PC-3 (cell line): ENCODE measurements at regions not wholly inside any gene's neighbourhood (a gene's known extent, or its start where the extent isn't known, plus 50 kb on each side); places are given as distances from the start of the nearest gene placed in this dataset.

Source experiments
- ATAC-seq: fragments of 200-7000 bp; cut with Tn5 transposase; 2 replicates; pipeline ENCODE4 v1.9.1; 2020; ENCODE audit warnings: mild to moderate bottlenecking, moderate library complexity
- BruUV-seq: library from RNA; stranded (reverse); fragments of 400-500 nt; replicated peaks from 2 replicates; lab custom pipeline; 2021; lab: Mats Ljungman, UMichigan
- CTCF ChIA-PET: fragments of 300-600 bp; sonication (Branson Sonifier 250); formaldehyde crosslinking; loops from one replicate; lab custom pipeline; 2022; ENCODE audit warnings: antibody characterized with exemption; lab: Charles Lee
- POLR2A ChIA-PET: fragments of 300-600 bp; sonication (Branson Sonifier 250); formaldehyde crosslinking; loops from one replicate; lab custom pipeline; 2022; ENCODE audit warnings: antibody characterized with exemption; ENCODE audit not compliant: unreplicated experiment; lab: Charles Lee
- DNase-seq: peaks from one replicate; pipeline ENCODE4 v3.0.0-alpha.2; 2015
- H2AFZ ChIP-seq: fragments of 300-600 bp; sonication (generic); 2 replicates; pipeline ENCODE4 v1.6.0; 2016; ENCODE audit warnings: antibody characterized with exemption, low read length
- H3F3A ChIP-seq: fragments of 300-600 bp; sonication (generic); one replicate; pipeline ENCODE4 v1.6.0; 2017; ENCODE audit warnings: antibody characterized with exemption, low read length, control low read depth, mild to moderate bottlenecking; ENCODE audit not compliant: unreplicated experiment
- H3K27ac ChIP-seq: fragments of 300-600 bp; sonication (generic); 2 replicates; pipeline ENCODE4 v1.5.1; 2016; ENCODE audit warnings: mild to moderate bottlenecking, low read length
- H3K27me3 ChIP-seq: fragments of 300-600 bp; sonication (generic); 2 replicates; pipeline ENCODE4 v1.6.1; 2016; ENCODE audit warnings: low read length, mixed read lengths
- H3K36me3 ChIP-seq: fragments of 300-600 bp; sonication (generic); 2 replicates; pipeline ENCODE4 v1.6.1; 2016; ENCODE audit warnings: low read depth, mixed run types, low read length, mixed read lengths
- H3K4me1 ChIP-seq: fragments of 300-600 bp; sonication (generic); 2 replicates; pipeline ENCODE4 v1.5.1; 2016; ENCODE audit warnings: low read length; ENCODE audit not compliant: insufficient read depth
- H3K4me2 ChIP-seq: fragments of 300-600 bp; sonication (generic); 2 replicates; pipeline ENCODE4 v1.6.0; 2016; ENCODE audit warnings: low read length
- H3K4me3 ChIP-seq: fragments of 300-600 bp; sonication (generic); 2 replicates; pipeline ENCODE4 v1.5.1; 2016; ENCODE audit warnings: mild to moderate bottlenecking, low read length, mixed read lengths
- H3K79me2 ChIP-seq: fragments of 300-600 bp; sonication (generic); 2 replicates; pipeline ENCODE4 v1.6.1; 2017; ENCODE audit warnings: low read length, mixed read lengths
- H3K9ac ChIP-seq: fragments of 300-600 bp; sonication (generic); 2 replicates; pipeline ENCODE4 v1.6.0; 2016; ENCODE audit warnings: mild to moderate bottlenecking, low read length
- H3K9me2 ChIP-seq: fragments of 300-600 bp; sonication (generic); replicated peaks from 2 replicates; pipeline ENCODE4 v1.6.1; 2016; ENCODE audit warnings: mixed run types, low read length, mixed read lengths
- H3K9me3 ChIP-seq: fragments of 300-600 bp; sonication (generic); 2 replicates; pipeline ENCODE4 v1.6.1; 2016; ENCODE audit warnings: low read length, mixed read lengths
- H4K20me1 ChIP-seq: fragments of 300-600 bp; sonication (generic); 2 replicates; pipeline ENCODE4 v1.6.1; 2016; ENCODE audit warnings: low read length, mixed read lengths
- CTCF ChIP-seq: fragments of 300-600 bp; sonication (generic); conservative IDR thresholded peaks from 2 replicates; pipeline ENCODE4 v1.5.1; 2017; ENCODE audit warnings: antibody characterized with exemption, low read depth, mild to moderate bottlenecking, low read length
- EZH2 ChIP-seq: fragments of 300-600 bp; sonication (generic); IDR thresholded peaks from one replicate; pipeline ENCODE4 v1.6.1; 2017; ENCODE audit warnings: antibody characterized with exemption, mild to moderate bottlenecking, low read length; ENCODE audit not compliant: unreplicated experiment
- EZH2phosphoT487 ChIP-seq: fragments of 300-600 bp; sonication (generic); IDR thresholded peaks from 2 replicates; pipeline ENCODE4 v1.6.1; 2018; ENCODE audit warnings: mild to moderate bottlenecking, antibody characterized with exemption, low read length, borderline replicate concordance
- intact Hi-C: fragments of 100-400 bp; cut with micrococcal nuclease; formaldehyde crosslinking; loops from 2 replicates; pipeline ENCODE4 v1.9.0; 2023

- Histone ChIP-seq H3K36me3 (no peaks in the 10 kb centered on the region), H3K9me3 (no peaks in the 10 kb centered on the region), H3K4me2 (no peak overlapping the region), H3F3A (no peaks in the 10 kb centered on the region), H3K4me3 (no peak overlapping the region), H2AFZ (no peak overlapping the region), H3K9ac (no peak overlapping the region), H3K79me2 (no peaks in the 10 kb centered on the region), H3K27me3 (no peaks in the 10 kb centered on the region), H4K20me1 (no peaks in the 10 kb centered on the region), H3K27ac (no peak overlapping the region), H3K4me1 (peaks cover 16% of the 10 kb centered on the region; the same call in 1 of the 2 replicates), H3K9me2 (no peaks in the 10 kb centered on the region)
- BruUV-seq, result no TSS peak
- intact Hi-C loops, result no loop called here
- ChIA-PET POLR2A (no interaction called here), CTCF (no interaction called here)
- ATAC-seq (no peak), DNase-seq (no peak)
- TF ChIP-seq CTCF (no peak), EZH2 (no peak), EZH2phosphoT487 (no peak)
Observed at GRCh38 chr13:34148359-34148758, 330.4 kb downstream of the RFC3 start.

GRCh38 chr13:34151885-34152284, 333.9 kb downstream of the RFC3 start:
- no peaks in the 10 kb centered on the region for H3K9me3 ChIP-seq
- DNase-seq (peak; percentile 69), ATAC-seq (no peak)
- POLR2A ChIA-PET, result no interaction called here
- H3K9me2 ChIP-seq, result no peaks in the 10 kb centered on the region
- H4K20me1 ChIP-seq, result no peaks in the 10 kb centered on the region
- intact Hi-C loops, result no loop called here
- H3K4me3 ChIP-seq, result no peak overlapping the region
- no peak overlapping the region for H2AFZ ChIP-seq
- peaks cover 13% of the 10 kb centered on the region for H3F3A ChIP-seq
- H3K27me3 ChIP-seq, result no peaks in the 10 kb centered on the region
- no peak overlapping the region for H3K4me2 ChIP-seq
- peak overlapping the region; percentile 64 for H3K27ac ChIP-seq
- TF ChIP-seq EZH2phosphoT487 (no peak), CTCF (no peak), EZH2 (no peak)
- no peaks in the 10 kb centered on the region for H3K79me2 ChIP-seq
- H3K4me1 ChIP-seq, result peaks cover 33% of the 10 kb centered on the region
- H3K36me3 ChIP-seq, result no peaks in the 10 kb centered on the region
- no peak overlapping the region for H3K9ac ChIP-seq
- BruUV-seq, result no TSS peak
- CTCF ChIA-PET, result no interaction called here

- H3K27ac ChIP-seq, result peak overlapping the region; percentile 64
- H3K9me2 ChIP-seq, result no peaks in the 10 kb centered on the region
- H3K36me3 ChIP-seq, result no peaks in the 10 kb centered on the region
- H3K4me3 ChIP-seq, result no peak overlapping the region
- BruUV-seq, result no TSS peak
- H3K4me2 ChIP-seq, result no peak overlapping the region
- H3F3A ChIP-seq, result peaks cover 13% of the 10 kb centered on the region
- no peak overlapping the region for H2AFZ ChIP-seq
- no peaks in the 10 kb centered on the region for H3K9me3 ChIP-seq
- DNase-seq (no peak), ATAC-seq (no peak)
- H3K4me1 ChIP-seq, result peaks cover 36% of the 10 kb centered on the region
- POLR2A ChIA-PET, result no interaction called here
- H4K20me1 ChIP-seq, result no peaks in the 10 kb centered on the region
- H3K79me2 ChIP-seq, result no peaks in the 10 kb centered on the region
- intact Hi-C loops, result no loop called here
- TF ChIP-seq EZH2phosphoT487, result no peak
- TF ChIP-seq CTCF, result no peak
- TF ChIP-seq EZH2, result no peak
- H3K9ac ChIP-seq, result no peak overlapping the region
- CTCF ChIA-PET, result no interaction called here
- H3K27me3 ChIP-seq, result no peaks in the 10 kb centered on the region
Observed at GRCh38 chr13:34152409-34152808, 334.5 kb downstream of the RFC3 start.
